Liver (tissue), 8 donors: ENCODE measurements at regions not wholly inside any gene's neighbourhood (a gene's known extent, or its start where the extent isn't known, plus 50 kb on each side); places are given as distances from the start of the nearest gene placed in this dataset.

ENCODE experiments used
- DNase-seq: peaks from one replicate; pipeline ENCODE4 v3.0.0-alpha.2; 2017; ENCODE audit warnings: low spot score
- H3K27ac ChIP-seq, 2 donors: one replicate each; pipeline ENCODE4 v1.7.0; 2013; ENCODE audit warnings: inconsistent platforms in 2 of 2, low read length in 2 of 2, control low read depth in 1 of 2, low read depth in 1 of 2, mild to moderate bottlenecking in 1 of 2
- H3K27me3 ChIP-seq, 4 donors: one replicate each; pipeline versions ENCODE4 v1.6.1 to v1.7.0; 2013; ENCODE audit warnings: low read length in 3 of 4, inconsistent platforms in 1 of 4, mild to moderate bottlenecking in 1 of 4, moderate library complexity in 1 of 4; ENCODE audit not compliant: control insufficient read depth in 4 of 4, insufficient read depth in 4 of 4
- H3K36me3 ChIP-seq, 4 donors: one replicate each; pipeline versions ENCODE4 v1.6.1 to v1.7.0; 2013; ENCODE audit warnings: low read length in 3 of 4, mild to moderate bottlenecking in 3 of 4, low read depth in 1 of 4, moderate library complexity in 1 of 4; ENCODE audit not compliant: control insufficient read depth in 4 of 4, insufficient read depth in 3 of 4
- H3K4me1 ChIP-seq, 4 donors: one replicate each; pipeline versions ENCODE4 v1.6.1 to v1.7.0; 2013; ENCODE audit warnings: low read length in 3 of 4, mild to moderate bottlenecking in 3 of 4, moderate library complexity in 1 of 4; ENCODE audit not compliant: control insufficient read depth in 4 of 4, insufficient read depth in 4 of 4
- H3K4me3 ChIP-seq, 3 donors: one replicate each; pipeline versions ENCODE4 v1.6.1 to v1.7.0; 2013; ENCODE audit warnings: low read length in 3 of 3, control low read depth in 1 of 3, low read depth in 1 of 3, mild to moderate bottlenecking in 1 of 3
- H3K9ac ChIP-seq, 2 donors: one replicate each; pipeline ENCODE4 v1.7.0; 2013; ENCODE audit warnings: low read length in 2 of 2, mild to moderate bottlenecking in 2 of 2, moderate library complexity in 2 of 2, control low read depth in 1 of 2, low read depth in 1 of 2
- H3K9me3 ChIP-seq, 4 donors: one replicate each; pipeline versions ENCODE4 v1.6.1 to v1.7.0; 2013; ENCODE audit warnings: low read length in 3 of 4; ENCODE audit not compliant: control insufficient read depth in 4 of 4
- ATF3 ChIP-seq: IDR thresholded peaks from 2 replicates; pipeline ENCODE4 v1.6.1; 2016; ENCODE audit warnings: antibody characterized with exemption
- CTCF ChIP-seq: fragments of 150-350 bp; IDR thresholded peaks from 2 replicates; pipeline ENCODE4 v1.5.1; 2017; ENCODE audit warnings: improper control_type of control experiment, low read depth, low read length; ENCODE audit not compliant: missing input control
- EGR1 ChIP-seq, 2 donors: IDR thresholded peaks; 2 replicates each; pipeline ENCODE4 v1.6.1; 2016 to 2018; ENCODE audit warnings: antibody characterized with exemption in 2 of 2, low read depth in 2 of 2
- FOXA1 ChIP-seq: IDR thresholded peaks from 2 replicates; pipeline ENCODE4 v1.6.1; 2016; ENCODE audit warnings: antibody characterized with exemption
- FOXA2 ChIP-seq: IDR thresholded peaks from 2 replicates; pipeline ENCODE4 v1.6.1; 2016; ENCODE audit warnings: antibody characterized with exemption
- GABPA ChIP-seq, 2 donors: IDR thresholded peaks in 1 of 2; conservative IDR thresholded peaks in 1 of 2; 2 replicates each; pipeline ENCODE4 v1.6.1; 2016; ENCODE audit warnings: antibody characterized with exemption in 2 of 2, mild to moderate bottlenecking in 1 of 2, moderate library complexity in 1 of 2
- HNF4A ChIP-seq, 2 donors: conservative IDR thresholded peaks; 2 replicates each; pipeline ENCODE4 v1.6.1; 2016; ENCODE audit warnings: antibody characterized with exemption in 2 of 2, mild to moderate bottlenecking in 2 of 2
- HNF4G ChIP-seq: IDR thresholded peaks from 2 replicates; pipeline ENCODE4 v1.6.1; 2016; ENCODE audit warnings: antibody characterized with exemption
- JUND ChIP-seq, 2 donors: IDR thresholded peaks; 2 replicates each; pipeline ENCODE4 v1.6.1; 2016; ENCODE audit warnings: antibody characterized with exemption in 2 of 2
- MAX ChIP-seq: IDR thresholded peaks from 2 replicates; pipeline ENCODE4 v1.6.1; 2016; ENCODE audit warnings: antibody characterized with exemption
- NR2F2 ChIP-seq: IDR thresholded peaks from 2 replicates; pipeline ENCODE4 v1.6.1; 2016; ENCODE audit warnings: antibody characterized with exemption
- RAD21 ChIP-seq, 2 donors: IDR thresholded peaks; 2 replicates each; pipeline ENCODE4 v1.6.1; 2016; ENCODE audit warnings: antibody characterized with exemption in 2 of 2, mild to moderate bottlenecking in 2 of 2
- REST ChIP-seq: IDR thresholded peaks from 2 replicates; pipeline ENCODE4 v1.6.1; 2016; ENCODE audit warnings: antibody characterized with exemption, mild to moderate bottlenecking
- RXRA ChIP-seq, 2 donors: IDR thresholded peaks; 2 replicates each; pipeline ENCODE4 v1.6.1; 2017 to 2018; ENCODE audit warnings: antibody characterized with exemption in 2 of 2, mild to moderate bottlenecking in 1 of 2
- SP1 ChIP-seq: IDR thresholded peaks from 2 replicates; pipeline ENCODE4 v1.6.1; 2018; ENCODE audit warnings: antibody characterized with exemption, mild to moderate bottlenecking
- TAF1 ChIP-seq: conservative IDR thresholded peaks from 2 replicates; pipeline ENCODE4 v1.6.1; 2016; ENCODE audit warnings: antibody characterized with exemption, mild to moderate bottlenecking
- YY1 ChIP-seq: IDR thresholded peaks from 2 replicates; pipeline ENCODE4 v1.6.1; 2016; ENCODE audit warnings: antibody characterized with exemption, mild to moderate bottlenecking
- ZBTB33 ChIP-seq: IDR thresholded peaks from 2 replicates; pipeline ENCODE4 v1.6.1; 2016; ENCODE audit warnings: antibody characterized with exemption
- whole genome bisulfite sequencing: extraction: QIAGEN DNeasy Blood & Tissue Kit; methylation state at CpG from one replicate; pipeline ENCODE4 v1.1.7; 2013; 5-methylcytosine and 5-hydroxymethylcytosine counted together
- donor health status: healthy.
- donor health status: healthy.
- donor health status: healthy.
- donor health status: healthy.
- donor health status: healthy.

- peaks cover 0 to 8% (median 3%) of the 10 kb centered on the region in 4 donors for H3K4me1 ChIP-seq
- H3K9me3 ChIP-seq: no peaks in the 10 kb centered on the region
- H3K9ac ChIP-seq: no peak overlapping the region
- H3K27me3 ChIP-seq: peaks cover 0 to 2% (median 0%) of the 10 kb centered on the region in 4 donors
- peak overlapping the region in 1 of 3 donors; percentile 45 for H3K4me3 ChIP-seq
- H3K27ac ChIP-seq: no peak overlapping the region
- TF ChIP-seq RXRA (IDR thresholded peaks at IDR 0.05) (no peak), REST (no peak), YY1 (no peak), GABPA (IDR thresholded peaks at IDR 0.05 in 1 of 2, conservative IDR thresholded peaks at IDR 0.05 in 1 of 2) (no peak), ATF3 (no peak), FOXA1 (no peak), MAX (no peak), EGR1 (IDR thresholded peaks at IDR 0.05; ENCODE audit: low read depth in 2 of 2) (no peak), FOXA2 (no peak), SP1 (no peak), NR2F2 (no peak), TAF1 (no peak), ZBTB33 (no peak), HNF4A (conservative IDR thresholded peaks at IDR 0.05) (no peak), CTCF (no peak), RAD21 (IDR thresholded peaks at IDR 0.05) (no peak), JUND (IDR thresholded peaks at IDR 0.05) (no peak), HNF4G (no peak)
- H3K36me3 ChIP-seq: no peaks in the 10 kb centered on the region
- 6% methylated on average over 77 of the region's 77 CpGs for WGBS
- DNase-seq: no peak
Measured at GRCh38 chr18:75915941-75916623, 488.6 kb upstream of the SMIM21 start.
